ENCODE measurements at regions not wholly inside any gene's neighbourhood (a gene's known extent, or its start where the extent isn't known, plus 50 kb on each side); places are given as distances from the start of the nearest gene placed in this dataset.

GRCh38 chr3:162007722-162008121 is 511.1 kb downstream of the OTOL1 start:
- TF ChIP-seq, protein P1, sequence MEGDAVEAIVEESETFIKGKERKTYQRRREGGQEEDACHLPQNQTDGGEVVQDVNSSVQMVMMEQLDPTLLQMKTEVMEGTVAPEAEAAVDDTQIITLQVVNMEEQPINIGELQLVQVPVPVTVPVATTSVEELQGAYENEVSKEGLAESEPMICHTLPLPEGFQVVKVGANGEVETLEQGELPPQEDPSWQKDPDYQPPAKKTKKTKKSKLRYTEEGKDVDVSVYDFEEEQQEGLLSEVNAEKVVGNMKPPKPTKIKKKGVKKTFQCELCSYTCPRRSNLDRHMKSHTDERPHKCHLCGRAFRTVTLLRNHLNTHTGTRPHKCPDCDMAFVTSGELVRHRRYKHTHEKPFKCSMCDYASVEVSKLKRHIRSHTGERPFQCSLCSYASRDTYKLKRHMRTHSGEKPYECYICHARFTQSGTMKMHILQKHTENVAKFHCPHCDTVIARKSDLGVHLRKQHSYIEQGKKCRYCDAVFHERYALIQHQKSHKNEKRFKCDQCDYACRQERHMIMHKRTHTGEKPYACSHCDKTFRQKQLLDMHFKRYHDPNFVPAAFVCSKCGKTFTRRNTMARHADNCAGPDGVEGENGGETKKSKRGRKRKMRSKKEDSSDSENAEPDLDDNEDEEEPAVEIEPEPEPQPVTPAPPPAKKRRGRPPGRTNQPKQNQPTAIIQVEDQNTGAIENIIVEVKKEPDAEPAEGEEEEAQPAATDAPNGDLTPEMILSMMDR (conservative IDR thresholded peaks at IDR 0.05; ENCODE audit: low read length), result no peak
- no peak for TF ChIP-seq EZH2phosphoT487 (IDR thresholded peaks at IDR 0.05; ENCODE audit: borderline replicate concordance, low read depth, low read length)

Data from OCI-LY7 (cell line).